HuH-7.5 (cell line): ENCODE measurements at regions not wholly inside any gene's neighbourhood (a gene's known extent, or its start where the extent isn't known, plus 50 kb on each side); places are given as distances from the start of the nearest gene placed in this dataset.
"Not testable (repeated sequence)": the region's sequence is repeated elsewhere in the genome, so short reads cannot be mapped to it uniquely, and the experiment has no call there.

Source experiments
- DNase-seq: peaks from one replicate; pipeline ENCODE4 v3.0.0; 2011; ENCODE audit warnings: low spot score

GRCh38 chr1:29798699-29799566, 562.6 kb downstream of the PTPRU start:
- no peak for DNase-seq

- DNase-seq, result not testable (repeated sequence)
These were observed 560.8 kb downstream of the PTPRU start for GRCh38 chr1:29797125-29797524.

DNA sequence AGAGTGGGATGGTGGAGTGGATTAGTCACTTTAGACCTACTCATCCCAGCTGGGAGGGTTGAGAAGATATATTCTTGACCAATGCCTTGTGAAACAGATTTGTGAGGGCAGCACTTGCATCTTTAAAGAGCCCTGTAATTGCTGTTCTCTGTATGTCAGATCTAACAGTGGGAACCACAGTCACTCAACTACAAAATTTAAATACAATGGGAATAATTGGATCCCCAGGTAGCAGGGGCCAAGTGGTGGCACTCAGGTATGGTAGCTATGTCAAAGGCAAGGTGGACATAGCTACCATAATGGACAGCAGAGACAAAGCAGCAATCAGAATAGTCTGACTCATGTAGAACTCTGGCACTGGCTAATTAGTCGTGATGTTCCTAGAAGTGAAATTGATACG, 559.6 kb downstream of the PTPRU start:
- DNase-seq, result not testable (repeated sequence)

- DNase-seq, result no peak
These were observed 557.5 kb downstream of the PTPRU start for GRCh38 chr1:29793653-29794348.

- peak; percentile 48 for DNase-seq
These were observed 556.8 kb downstream of the PTPRU start for GRCh38 chr1:29793101-29793546.

DNA sequence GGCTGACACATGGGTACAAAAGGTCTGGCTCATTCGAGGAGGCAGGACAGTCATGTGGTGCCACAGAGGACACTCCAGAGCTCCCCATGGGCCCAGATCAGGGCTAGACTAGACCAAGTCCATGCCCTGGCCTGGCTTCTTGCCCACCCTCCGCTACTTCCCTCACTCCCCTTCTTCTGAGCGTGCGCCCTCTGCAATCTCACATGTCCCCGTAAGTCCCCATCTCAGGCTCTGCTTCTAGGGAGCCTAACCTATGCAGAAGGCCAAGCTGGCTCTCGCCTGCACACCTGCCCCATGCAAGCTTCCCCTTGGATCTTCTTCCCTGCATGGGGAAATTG, 553.6 kb downstream of the PTPRU start:
- DNase-seq, result no peak

GRCh38 chr1:29789221-29789909, 553.0 kb downstream of the PTPRU start:
- DNase-seq, result no peak

- no peak for DNase-seq
These were observed 550.7 kb downstream of the PTPRU start for GRCh38 chr1:29786791-29787732.

DNA sequence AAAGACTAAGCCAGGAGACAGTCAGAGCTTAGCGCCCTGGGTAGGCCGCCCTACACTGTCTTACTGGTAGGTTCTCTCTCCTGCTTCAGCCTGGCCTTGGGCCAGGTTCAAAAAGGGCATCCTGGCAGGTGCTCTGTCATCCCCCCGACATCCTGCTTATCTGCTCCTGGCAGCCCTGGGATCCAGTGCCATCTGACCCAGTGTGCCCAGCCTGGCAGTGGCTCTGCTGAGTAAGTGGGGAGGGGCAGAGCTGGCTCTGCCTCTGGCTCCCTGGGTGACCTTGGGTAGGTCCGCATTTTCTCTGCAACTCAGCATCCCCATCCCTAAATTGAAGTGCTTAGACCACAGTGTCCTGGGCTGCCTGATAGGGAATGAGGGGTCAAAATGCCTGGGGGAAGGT, 549.9 kb downstream of the PTPRU start:
- DNase-seq, result no peak

- DNase-seq, result no peak
These were observed 549.2 kb downstream of the PTPRU start for GRCh38 chr1:29785554-29785953.

- DNase-seq, result no peak
These were observed 548.8 kb downstream of the PTPRU start for GRCh38 chr1:29785137-29785527.

DNA sequence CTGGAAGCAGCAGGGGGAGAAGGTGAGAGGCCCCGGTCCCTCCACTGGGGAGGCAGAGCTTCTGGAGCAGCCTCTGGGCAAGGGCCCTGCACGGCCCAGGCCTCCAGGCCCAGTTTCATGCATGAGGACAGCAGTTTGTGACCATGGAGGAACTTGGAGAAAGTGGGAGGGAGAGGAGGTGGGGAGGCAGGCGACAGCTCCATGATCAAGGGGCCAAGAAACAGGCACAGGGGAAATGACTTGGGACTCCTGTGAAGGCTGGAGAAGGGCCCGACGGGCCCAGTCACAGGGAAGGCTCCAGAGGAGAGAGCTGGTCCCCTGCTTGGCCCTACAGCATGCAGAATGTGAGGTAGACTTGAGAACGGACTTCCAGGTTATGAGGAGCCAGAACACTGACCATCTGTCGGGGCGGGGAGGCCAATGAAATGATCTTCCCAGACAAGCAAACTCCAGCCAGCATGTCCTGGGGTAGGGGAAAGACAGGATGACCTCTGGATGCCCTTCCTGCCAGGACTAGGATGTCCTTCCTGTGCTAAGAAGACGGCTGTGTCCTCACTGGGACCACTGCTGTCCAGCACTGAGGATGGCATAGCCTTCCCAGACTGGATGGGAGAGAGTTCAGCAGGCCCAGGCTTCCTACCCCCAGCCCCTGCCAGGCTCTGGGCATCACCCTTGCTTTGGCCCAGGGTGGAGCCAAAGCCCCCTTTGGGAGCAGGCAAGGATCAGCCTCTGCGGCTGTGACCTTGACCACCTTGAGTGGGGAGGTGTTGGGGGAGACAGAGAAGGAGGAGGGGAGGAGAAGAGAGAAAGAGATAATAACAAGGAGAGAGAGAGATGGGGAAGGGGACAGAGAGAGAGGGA, 548.2 kb downstream of the PTPRU start:
- DNase-seq, result no peak

DNA sequence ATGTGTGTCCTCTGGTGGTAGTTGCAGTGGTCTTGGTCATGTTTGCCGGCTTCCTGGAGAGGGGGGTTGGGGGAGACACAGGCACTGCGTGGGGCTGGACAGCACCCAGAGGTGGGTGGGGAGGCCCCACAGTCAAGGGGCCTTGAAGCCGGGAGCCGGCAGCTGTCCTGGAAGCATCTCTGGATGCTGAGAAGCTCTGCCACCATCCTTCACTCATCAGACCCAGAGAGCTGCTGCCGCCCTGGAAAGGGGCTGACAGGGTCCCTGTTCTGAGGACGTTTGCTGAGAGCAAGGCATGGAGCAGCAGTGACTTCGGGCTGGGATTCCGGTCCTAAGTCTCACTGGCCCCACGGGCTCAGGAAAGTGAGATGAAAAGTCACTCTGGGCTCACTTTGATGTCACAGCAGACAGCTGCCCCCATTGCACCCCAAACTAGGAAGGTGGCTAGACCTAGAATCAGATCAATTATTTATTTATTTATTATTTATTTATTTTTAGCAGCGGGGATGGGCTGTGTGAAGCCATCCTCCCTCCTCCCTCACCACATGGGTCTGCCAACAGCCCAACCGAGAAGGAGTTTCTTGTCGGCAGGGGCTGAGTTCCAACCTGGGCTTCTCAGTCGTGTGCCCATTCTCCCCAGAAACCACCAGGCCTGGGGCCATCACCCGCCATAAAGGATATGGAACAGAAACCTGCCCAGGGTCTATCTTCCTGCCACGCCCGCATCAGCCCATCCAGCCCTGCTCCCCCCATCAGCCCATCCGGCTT, 547.4 kb downstream of the PTPRU start:
- no peak for DNase-seq

DNA sequence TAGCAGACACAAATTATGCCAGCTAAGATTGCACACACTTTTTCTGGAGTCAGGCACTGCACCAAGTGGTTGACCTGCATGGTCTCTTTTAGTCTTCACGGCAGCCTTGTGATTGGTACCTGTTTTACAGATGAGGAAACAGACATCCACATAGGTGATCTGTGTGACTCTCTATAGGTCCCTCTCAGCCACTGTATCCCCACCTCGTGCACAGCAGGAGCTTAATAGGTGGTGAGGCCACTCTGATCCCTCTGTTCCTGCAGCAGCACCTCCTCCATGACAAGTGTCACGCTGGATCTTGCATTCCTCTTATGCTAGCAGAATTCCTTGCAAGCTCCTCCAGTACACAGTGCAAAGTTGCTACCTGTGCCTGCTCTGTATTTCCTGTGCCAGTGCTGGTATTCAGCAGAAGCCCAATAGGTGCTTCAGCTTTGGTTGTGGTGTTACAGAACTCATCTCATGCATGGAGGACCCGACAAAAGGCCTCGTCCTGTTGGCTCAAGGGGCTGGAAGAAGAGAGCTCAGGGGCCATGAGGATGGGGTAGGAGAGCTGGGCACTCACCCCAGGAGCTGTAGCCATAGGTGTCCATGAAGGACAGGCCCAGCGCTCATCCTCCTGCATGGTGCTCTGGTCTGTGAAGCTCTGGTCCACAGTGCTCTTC, 546.7 kb downstream of the PTPRU start:
- no peak for DNase-seq

DNA sequence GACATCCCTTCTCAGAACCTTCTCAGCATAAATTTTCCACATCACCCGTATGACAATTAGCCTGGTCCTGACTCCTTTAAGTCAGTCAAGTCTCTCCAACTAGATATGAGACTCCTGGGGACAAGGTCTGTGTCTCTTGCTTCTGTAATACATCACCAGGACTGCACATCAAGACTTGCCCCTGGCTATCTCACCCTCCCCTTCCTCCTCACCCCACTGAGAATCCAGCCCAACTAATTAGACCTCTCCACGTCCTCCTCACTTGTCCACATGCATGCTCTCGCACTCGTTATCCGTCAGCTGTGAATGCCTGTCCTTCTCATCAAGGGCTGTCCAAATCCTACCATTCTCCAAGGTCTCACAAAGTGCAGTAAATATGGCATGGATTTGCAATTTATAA, 542.8 kb downstream of the PTPRU start:
- DNase-seq, result no peak

DNA sequence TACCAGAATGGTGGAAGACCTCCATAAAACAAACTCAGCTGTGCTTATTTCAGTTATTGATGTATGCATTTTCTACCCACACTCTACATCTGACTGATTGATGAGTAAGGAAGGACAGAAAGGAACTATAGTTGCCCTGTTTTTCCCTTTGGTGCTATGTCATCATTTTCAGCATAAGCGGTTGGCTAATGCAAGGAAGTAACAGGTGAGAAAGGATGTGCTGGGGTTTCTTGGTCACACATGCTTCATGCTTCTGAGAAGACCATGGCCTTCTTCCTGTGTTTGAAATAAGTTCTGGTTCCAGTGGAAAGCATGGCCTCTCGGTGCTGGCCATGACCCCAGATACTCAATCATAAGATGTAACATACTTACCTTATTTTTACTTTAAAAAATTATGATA, 541.2 kb downstream of the PTPRU start:
- no peak for DNase-seq

DNA sequence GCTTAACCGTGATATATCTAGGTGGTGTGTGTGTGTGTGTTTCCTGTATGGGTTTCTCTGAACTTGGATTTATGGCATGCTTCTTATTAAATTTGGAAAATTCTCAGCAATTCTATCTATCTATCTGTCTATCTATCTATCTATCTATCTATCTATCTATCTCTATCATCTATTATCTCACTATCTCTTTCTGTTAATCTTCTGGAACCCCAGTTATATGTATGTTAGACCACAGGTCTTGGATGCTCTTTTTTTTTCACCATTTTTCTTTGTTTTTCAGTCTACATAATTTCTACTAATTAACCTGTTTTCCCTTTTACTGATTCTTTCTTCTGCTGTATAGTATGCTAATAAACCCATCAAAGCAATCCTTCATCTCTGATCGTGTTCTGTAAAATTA, 538.0 kb downstream of the PTPRU start:
- DNase-seq, result no peak

DNA sequence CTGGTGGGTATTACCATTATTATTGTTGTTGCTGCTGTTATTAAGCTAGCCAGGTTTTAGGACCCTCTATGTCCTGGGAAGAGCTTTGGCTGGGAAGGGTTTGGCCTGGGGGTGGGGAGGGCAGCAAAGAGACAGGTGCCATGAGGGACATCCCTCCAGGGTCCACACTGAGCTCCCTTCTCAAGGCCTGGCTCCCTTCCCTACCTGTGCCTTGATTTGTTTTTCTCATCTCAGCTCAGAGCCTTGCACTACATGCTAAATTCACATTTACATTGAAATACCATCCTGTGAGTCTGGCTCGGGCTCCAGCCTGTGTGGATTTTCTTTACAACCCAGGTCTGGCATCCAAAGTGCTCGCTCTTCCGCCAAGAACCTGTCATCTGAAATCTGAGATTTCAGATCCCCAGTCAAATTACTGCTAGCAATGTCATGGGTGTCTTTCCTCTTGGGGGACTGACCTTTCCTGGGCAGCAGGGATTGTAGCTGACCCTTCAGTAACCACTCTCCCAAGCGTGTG, 536.3 kb downstream of the PTPRU start:
- DNase-seq, result no peak

GRCh38 chr1:29767769-29768425, 531.6 kb downstream of the PTPRU start:
- no peak for DNase-seq
